ENCODE measurements at regions not wholly inside any gene's neighbourhood (a gene's known extent, or its start where the extent isn't known, plus 50 kb on each side); places are given as distances from the start of the nearest gene placed in this dataset.
"Not testable (repeated sequence)": the region's sequence is repeated elsewhere in the genome, so short reads cannot be mapped to it uniquely, and the experiment has no call there.

DNA sequence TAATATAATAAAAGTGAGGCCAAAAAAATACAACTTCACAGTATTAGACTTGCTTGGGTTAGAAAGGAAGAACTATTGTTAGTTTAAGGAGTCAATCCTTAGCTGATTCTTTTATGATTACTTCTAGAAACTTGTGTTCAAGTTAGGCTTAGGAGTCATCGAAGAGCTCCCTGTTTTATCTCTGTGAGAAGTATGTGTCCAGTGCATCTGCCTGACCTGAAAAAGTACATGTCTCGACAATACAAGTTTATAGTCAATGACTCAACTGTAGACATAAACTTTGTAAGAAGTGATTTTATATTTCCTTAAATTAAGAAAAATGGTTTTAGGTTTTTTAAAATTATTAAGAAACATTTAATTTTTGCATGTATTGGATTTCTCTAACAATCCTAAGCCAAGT, 571.2 kb downstream of the ZEB2 start:
- intact Hi-C loops (cut with DNase I), result no loop called here
- no peak for DNase-seq (ENCODE audit: low spot score)

DNA sequence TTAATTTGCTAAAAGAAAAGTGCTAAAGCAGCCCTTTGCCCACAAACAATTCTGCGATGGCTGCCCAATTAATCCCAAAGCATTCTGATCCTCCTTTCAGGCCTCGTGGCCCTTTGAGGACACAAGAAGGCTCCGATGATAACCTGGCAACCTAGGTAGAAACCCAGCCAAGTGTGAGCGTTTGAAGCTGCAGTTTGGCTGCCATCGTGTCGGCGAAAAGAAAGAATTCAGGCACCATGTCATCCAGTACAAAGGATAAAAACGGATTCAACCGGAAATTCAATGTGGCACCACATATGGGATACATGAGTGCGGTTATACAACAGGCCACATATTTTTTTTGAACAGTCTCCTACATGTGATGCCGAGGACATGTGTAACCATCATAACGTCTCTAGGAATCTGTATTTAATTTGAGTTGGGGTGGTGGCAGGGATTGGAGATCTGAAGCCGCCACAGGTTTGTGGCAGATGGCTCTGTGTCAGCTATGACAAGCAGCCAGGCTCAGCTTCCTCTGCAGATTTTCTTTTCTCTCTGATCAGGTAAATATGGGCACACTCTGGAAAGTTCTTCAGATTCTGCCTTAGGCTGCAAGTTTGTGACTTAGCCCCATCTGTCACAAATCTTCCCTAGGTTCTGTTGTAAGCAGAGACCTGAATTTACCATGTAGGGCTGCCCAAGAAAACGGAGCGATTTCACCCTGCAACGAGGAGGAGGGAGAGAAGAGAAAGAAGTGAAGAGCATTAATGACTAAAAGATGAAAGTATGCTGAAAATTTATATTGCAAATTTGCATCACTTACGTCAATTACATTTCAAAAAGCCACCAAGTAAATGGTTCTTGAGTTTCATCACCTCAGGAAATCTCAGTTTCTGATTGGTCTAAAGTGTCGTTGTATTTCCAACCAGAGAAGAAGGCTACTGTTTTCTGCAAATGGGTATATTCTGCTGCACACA, 573.2 kb downstream of the ZEB2 start:
- DNase-seq (ENCODE audit: low spot score), result no peak
- intact Hi-C loops (cut with DNase I), result no loop called here

- intact Hi-C loops (cut with DNase I), result no loop called here
These were observed 577.4 kb downstream of the ZEB2 start for GRCh38 chr2:143942486-143942885.

GRCh38 chr2:143940720-143941119, 579.2 kb downstream of the ZEB2 start:
- intact Hi-C loops (cut with DNase I), result no loop called here
- DNase-seq (ENCODE audit: low spot score), result no peak

More at GRCh38 chr2:143942486-143942885, 577.4 kb downstream of the ZEB2 start:
- no peak for DNase-seq (ENCODE audit: low spot score)

DNA sequence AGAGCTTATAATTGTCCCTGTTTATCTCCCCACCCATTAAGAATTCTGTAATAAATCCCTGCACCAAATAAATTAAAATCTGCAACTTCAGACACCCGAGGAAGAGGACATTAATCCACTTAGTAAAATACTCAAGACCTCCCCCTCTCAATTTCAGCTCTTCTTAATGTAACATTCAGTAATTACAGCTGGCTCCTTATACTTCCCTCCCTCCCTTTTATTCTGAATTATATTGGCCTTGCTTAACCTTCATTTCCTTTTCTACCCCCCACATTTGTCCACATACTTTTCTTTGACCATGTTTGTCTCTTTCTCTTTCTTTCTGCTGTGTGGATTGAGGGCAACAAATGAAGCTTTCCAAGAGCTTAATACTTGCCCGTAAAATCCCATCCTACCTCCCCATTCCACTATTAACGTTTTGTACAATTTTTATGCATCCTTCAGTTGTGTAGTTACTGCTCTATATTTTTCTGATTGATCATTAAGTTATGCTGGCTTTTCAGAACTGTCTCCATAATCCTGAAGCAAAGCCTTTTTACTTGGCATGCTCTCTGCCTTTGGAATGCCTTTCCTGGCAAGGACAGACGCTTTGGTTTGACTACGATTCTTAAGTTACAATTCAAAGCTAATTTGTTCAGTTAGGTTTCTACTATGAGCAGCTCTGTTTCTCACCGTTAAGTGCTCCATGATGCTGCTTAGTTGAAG, 580.1 kb downstream of the ZEB2 start:
- intact Hi-C loops (cut with DNase I), result no loop called here
- DNase-seq (ENCODE audit: low spot score), result no peak

DNA sequence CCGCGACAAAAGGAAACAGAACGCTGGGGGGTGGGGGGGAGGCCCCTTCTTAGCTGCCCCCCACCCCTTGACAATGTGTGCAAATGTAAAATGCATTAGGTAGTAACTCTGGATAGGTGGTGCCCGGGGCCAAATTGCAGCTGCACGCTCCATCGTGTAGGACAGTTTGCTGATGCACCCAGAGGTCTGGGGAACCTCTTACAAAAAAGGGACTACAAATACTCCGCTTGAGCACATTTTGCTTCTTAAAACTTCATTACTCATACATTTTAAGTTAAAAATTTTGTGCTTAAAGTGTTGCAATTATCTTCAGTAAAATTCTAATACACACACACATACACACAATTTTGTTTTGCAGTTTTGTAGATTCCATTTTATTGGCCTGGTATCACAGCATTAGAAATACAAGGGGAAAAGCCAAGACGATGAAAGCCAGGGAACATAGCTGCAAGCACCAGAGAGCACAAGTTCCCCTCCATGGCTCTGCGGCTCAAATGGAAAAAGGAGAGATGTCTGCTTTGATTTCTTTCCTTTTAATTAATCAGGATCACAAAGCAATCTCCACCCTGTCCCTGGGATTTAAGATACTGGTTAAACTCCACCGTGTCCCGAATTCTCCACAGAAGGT, 582.1 kb downstream of the ZEB2 start:
- DNase-seq (ENCODE audit: low spot score), result no peak
- intact Hi-C loops (cut with DNase I), result no loop called here

DNA sequence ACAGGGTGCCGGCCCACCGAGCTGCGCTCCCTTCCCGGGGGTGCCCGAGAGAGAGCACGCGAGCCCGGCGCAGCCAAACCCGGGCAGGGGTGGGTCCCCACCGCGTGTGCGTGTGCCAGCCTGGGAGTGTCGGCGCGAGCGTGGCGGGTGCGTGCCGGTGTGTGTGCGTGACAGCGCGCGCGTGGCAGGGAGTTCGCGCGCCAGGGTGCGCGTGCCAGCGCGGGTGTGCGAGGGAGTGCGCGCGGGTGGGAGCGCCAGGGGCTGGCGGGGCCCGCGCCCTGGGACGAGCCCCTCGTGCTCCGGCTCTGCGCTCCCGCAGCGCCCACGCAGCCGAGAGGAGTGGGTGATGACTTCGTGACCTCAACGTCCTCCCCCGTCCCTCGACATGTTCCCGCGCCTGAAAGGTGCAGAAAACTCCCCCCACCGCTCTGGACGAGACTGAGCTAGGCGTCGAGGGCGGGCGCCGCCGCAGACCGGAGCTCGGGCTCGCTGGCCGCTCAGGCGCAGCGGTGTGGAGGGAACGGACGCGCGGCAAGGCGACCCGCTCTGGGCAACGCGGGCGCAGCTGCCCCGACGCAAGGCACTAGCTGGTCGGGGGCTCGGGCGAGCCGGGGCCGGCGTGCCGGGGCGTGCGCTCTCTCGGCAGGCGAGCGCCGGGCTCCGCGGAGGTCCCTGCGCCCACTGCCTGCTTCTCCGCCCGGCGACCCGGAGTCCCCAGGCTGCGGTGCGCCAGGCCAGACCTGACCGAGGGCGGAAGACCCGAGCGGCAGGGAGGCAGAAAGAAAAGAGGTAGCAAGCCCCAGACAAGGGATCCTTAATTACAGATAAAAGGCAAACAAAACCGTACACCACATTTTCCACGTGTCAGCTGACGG, 582.8 kb downstream of the ZEB2 start:
- intact Hi-C loops (cut with DNase I), result no loop called here
- no peak for DNase-seq (ENCODE audit: low spot score)

- intact Hi-C loops (cut with DNase I), result no loop called here
- no peak for DNase-seq (ENCODE audit: low spot score)
These were observed 583.4 kb downstream of the ZEB2 start for GRCh38 chr2:143936538-143936847.

- DNase-seq (ENCODE audit: low spot score), result no peak
- intact Hi-C loops (cut with DNase I), result no loop called here
These were observed 584.5 kb downstream of the ZEB2 start for GRCh38 chr2:143935482-143935752.

GRCh38 chr2:143934626-143935481, 585.1 kb downstream of the ZEB2 start:
- intact Hi-C loops (cut with DNase I), result no loop called here
- no peak for DNase-seq (ENCODE audit: low spot score)

- no peak for DNase-seq (ENCODE audit: low spot score)
- intact Hi-C loops (cut with DNase I), result no loop called here
These were observed 585.9 kb downstream of the ZEB2 start for GRCh38 chr2:143933946-143934569.

GRCh38 chr2:143930891-143931290, 589.0 kb downstream of the ZEB2 start:
- intact Hi-C loops (cut with DNase I), result no loop called here
- DNase-seq (ENCODE audit: low spot score), result no peak

DNA sequence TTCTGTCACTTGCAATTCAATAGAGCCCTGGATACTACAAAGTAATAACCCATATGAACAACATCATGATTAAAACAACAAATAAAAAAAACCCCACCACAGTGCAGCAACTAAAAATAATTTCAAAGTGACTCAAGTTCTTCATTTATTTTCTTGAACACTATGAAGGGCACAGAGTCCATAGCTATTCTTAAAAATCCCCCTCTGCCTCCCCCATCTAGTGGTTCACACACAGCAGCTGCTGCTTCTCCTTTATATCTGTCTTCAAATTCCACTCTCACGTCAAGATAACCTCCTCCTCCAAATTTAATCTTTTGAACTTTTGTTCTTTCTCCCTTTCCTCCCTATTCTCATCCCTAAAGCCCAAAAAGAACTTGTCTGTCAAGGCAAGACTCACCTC, 591.3 kb downstream of the ZEB2 start:
- no peak for DNase-seq (ENCODE audit: low spot score)
- intact Hi-C loops (cut with DNase I), result no loop called here

GRCh38 chr2:143928184-143928583, 591.7 kb downstream of the ZEB2 start:
- intact Hi-C loops (cut with DNase I), result no loop called here
- DNase-seq (ENCODE audit: low spot score), result no peak

DNA sequence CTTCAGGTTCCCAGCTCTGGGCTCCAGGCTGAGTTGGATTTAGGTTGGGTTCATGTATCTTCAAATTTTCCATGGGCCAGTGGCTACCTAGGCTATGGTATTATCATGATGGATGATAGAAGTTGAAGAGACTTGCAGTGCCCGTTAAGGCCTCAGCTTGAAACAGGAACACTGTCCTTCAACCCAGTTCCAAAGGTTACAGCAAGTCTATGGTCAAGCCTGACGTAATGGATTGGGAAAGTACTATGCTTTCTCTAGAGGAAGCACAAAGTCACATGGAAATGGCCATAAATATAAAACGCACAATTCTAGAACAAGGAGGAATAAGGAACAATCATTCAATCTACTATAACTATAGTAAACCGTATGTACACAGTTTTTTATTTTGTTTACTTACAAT, 593.2 kb downstream of the ZEB2 start:
- no peak for DNase-seq (ENCODE audit: low spot score)
- intact Hi-C loops (cut with DNase I), result no loop called here

DNA sequence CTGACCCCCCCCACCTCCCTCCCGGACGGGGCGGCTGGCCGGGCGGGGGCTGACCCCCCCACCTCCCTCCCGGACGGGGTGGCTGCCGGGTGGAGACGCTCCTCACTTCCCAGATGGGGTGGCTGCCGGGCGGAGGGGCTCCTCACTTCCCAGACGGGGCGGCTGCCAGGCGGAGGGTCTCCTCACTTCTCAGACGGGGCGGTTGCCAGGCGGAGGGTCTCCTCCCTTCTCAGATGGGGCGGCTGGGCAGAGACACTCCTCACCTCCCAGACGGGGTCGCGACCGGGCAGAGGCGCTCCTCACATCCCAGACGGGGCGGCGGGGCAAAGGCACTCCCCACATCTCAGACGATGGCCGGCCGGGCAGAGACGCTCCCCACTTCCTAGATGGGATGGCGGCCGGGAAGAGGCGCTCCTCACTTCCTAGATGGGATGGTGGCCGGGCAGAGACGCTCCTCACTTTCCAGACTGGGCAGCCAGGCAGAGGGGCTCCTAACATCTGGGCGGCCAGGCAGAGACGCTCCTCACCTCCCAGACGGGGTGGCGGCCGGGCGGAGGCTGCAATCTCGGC, 597.6 kb downstream of the ZEB2 start:
- DNase-seq (ENCODE audit: low spot score); intact Hi-C loops (cut with DNase I): not testable (repeated sequence)

DNA sequence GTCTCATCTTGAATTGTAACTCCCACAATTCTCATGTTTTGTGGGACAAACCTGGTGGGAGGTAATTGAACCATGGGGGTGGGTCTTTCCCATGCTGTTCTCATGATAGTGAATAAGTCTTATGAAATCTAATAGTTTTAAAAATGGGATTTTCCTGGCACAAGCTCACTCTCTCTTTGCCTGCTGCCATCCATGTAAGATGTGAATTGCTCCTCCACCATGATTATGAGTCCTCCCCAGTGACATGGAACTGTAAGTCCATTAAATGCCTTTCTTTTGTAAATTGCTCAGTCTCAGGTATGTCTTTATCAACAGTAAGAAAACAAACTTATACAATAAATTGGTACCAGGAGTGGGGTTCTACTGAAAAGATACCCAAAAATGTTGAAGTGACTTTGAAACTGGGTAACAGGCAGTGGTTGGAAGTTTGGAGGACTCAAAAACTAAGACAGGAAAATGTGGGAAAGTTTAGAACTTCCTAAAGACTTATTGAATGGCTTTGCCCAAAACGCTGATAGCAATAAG, 601.4 kb downstream of the ZEB2 start:
- no peak for DNase-seq (ENCODE audit: low spot score)
- intact Hi-C loops (cut with DNase I), result no loop called here

GRCh38 chr2:143916781-143917180, 603.1 kb downstream of the ZEB2 start:
- intact Hi-C loops (cut with DNase I), result no loop called here
- DNase-seq (ENCODE audit: low spot score), result no peak
